B cell (primary cell): ENCODE measurements at regions not wholly inside any gene's neighbourhood (a gene's known extent, or its start where the extent isn't known, plus 50 kb on each side); places are given as distances from the start of the nearest gene placed in this dataset.

Experiments used
- ATAC-seq: fragments of 200-7000 bp; cut with Tn5 transposase; one replicate; pipeline ENCODE4 v1.10.0; 2021; ENCODE audit warnings: low read depth, mild to moderate bottlenecking, moderate number of reproducible peaks, moderate library complexity
- CTCF ChIA-PET: fragments of 350-600 bp; sonication (Branson Sonifier 250); formaldehyde crosslinking; loops from one replicate; lab custom pipeline; 2021; ENCODE audit warnings: antibody characterized with exemption, inconsistent platforms; lab: Charles Lee
- POLR2A ChIA-PET: fragments of 350-600 bp; sonication (Branson Sonifier 250); formaldehyde crosslinking; loops from one replicate; lab custom pipeline; 2021; ENCODE audit warnings: antibody characterized with exemption; lab: Charles Lee
- DNase-seq: peaks from one replicate; pipeline ENCODE4 v3.0.0; 2013
- H2AFZ ChIP-seq: 2 replicates; pipeline ENCODE4 v1.6.1; 2012; ENCODE audit warnings: mild to moderate bottlenecking, low read depth, low read length; ENCODE audit not compliant: insufficient read depth, poor library complexity, severe bottlenecking
- H3K27ac ChIP-seq, 2 donors: 1 replicate in 1 of 2; 2 replicates in 1 of 2; pipeline ENCODE4 v1.5.1; 2012 to 2013; ENCODE audit warnings: low read length in 2 of 2, mild to moderate bottlenecking in 2 of 2, moderate library complexity in 1 of 2
- H3K27me3 ChIP-seq, 4 experiments: fragments of 200-600 bp in 1 of 4; sonication (generic) in 1 of 4; replicated peaks in 1 of 4; 1 replicate in 2 of 4; 2 replicates in 2 of 4; pipeline versions ENCODE4 v1.6.1 to v1.7.0; 2013 to 2016; ENCODE audit warnings: low read length in 3 of 4, mild to moderate bottlenecking in 2 of 4, mixed read lengths in 1 of 4, moderate library complexity in 1 of 4; ENCODE audit not compliant: insufficient read depth in 4 of 4, control insufficient read depth in 3 of 4; ENCODE audit errors: control extremely low read depth in 1 of 4
- H3K36me3 ChIP-seq, 2 experiments: replicated peaks in 1 of 2; 1 replicate in 1 of 2; 2 replicates in 1 of 2; pipeline versions ENCODE4 v1.6.1 to v1.7.1; 2013; ENCODE audit warnings: low read length in 1 of 2; ENCODE audit not compliant: insufficient read depth in 2 of 2, control insufficient read depth in 1 of 2; ENCODE audit errors: control extremely low read depth in 1 of 2, extremely low read depth in 1 of 2
- H3K4me1 ChIP-seq, 2 donors: fragments of 200-600 bp in 1 of 2; sonication (generic) in 1 of 2; 1 replicate in 1 of 2; 2 replicates in 1 of 2; pipeline versions ENCODE4 v1.5.1 to v1.6.1; 2013 to 2017; ENCODE audit warnings: low read length in 2 of 2; ENCODE audit not compliant: control insufficient read depth in 2 of 2, insufficient read depth in 2 of 2
- H3K4me2 ChIP-seq: replicated peaks from 2 replicates; pipeline ENCODE3; 2012; ENCODE audit warnings: mild to moderate bottlenecking, low read depth, low read length; ENCODE audit not compliant: poor library complexity, severe bottlenecking
- H3K4me3 ChIP-seq, 5 experiments: fragments of 200-600 bp in 1 of 5; sonication (generic) in 1 of 5; 1 replicate in 3 of 5; 2 replicates in 2 of 5; pipeline versions ENCODE4 v1.5.1 to v1.7.0; 2011 to 2016; ENCODE audit warnings: low read length in 4 of 5, mild to moderate bottlenecking in 4 of 5, low read depth in 2 of 5, control low read depth in 1 of 5, moderate library complexity in 1 of 5; ENCODE audit not compliant: insufficient read depth in 1 of 5; ENCODE audit errors: control extremely low read depth in 1 of 5, extremely low read depth in 1 of 5
- H3K79me2 ChIP-seq: fragments of 200-600 bp; sonication (generic); one replicate; pipeline ENCODE4 v1.6.0; 2016; ENCODE audit warnings: low read length; ENCODE audit not compliant: control insufficient read depth, insufficient read depth
- H3K9ac ChIP-seq: fragments of 200-600 bp; sonication (generic); 2 replicates; pipeline ENCODE4 v1.6.1; 2017; ENCODE audit warnings: mild to moderate bottlenecking, low read length, moderate library complexity
- H3K9me3 ChIP-seq, 3 donors: one replicate each; pipeline versions ENCODE4 v1.6.1 to v1.7.1; 2013; ENCODE audit warnings: low read length in 2 of 3; ENCODE audit not compliant: control insufficient read depth in 2 of 3, insufficient read depth in 1 of 3; ENCODE audit errors: control extremely low read depth in 1 of 3
- H4K20me1 ChIP-seq: 2 replicates; pipeline ENCODE4 v1.6.0; 2012; ENCODE audit warnings: mild to moderate bottlenecking, low read length; ENCODE audit not compliant: insufficient read depth, control insufficient read depth, poor library complexity, severe bottlenecking
- H3K27ac Mint-ChIP-seq: one replicate; pipeline ENCODE4 v1.8.0; 2021; ENCODE audit warnings: mixed read lengths
- H3K27me3 Mint-ChIP-seq: one replicate; pipeline ENCODE4 v1.8.0; 2021; ENCODE audit warnings: mixed read lengths
- H3K4me1 Mint-ChIP-seq: one replicate; pipeline ENCODE4 v1.8.0; 2021; ENCODE audit warnings: mixed read lengths
- H3K4me3 Mint-ChIP-seq: one replicate; pipeline ENCODE4 v1.8.0; 2021; ENCODE audit warnings: mixed read lengths
- H3K9me3 Mint-ChIP-seq: one replicate; pipeline ENCODE4 v1.8.0; 2022; ENCODE audit warnings: mixed read lengths; ENCODE audit not compliant: insufficient read depth
- EZH2 ChIP-seq: IDR thresholded peaks from 2 replicates; pipeline ENCODE4 v1.6.1; 2012; ENCODE audit warnings: borderline replicate concordance, low read depth, mild to moderate bottlenecking, moderate library complexity, low read length; ENCODE audit not compliant: insufficient read depth, poor library complexity, severe bottlenecking
- WGBS: methylation state at CpG from one replicate; pipeline ENCODE4 v1.1.5; 2013; ENCODE audit warnings: missing lambda C conversion rate; ENCODE audit not compliant: insufficient coverage; 5-methylcytosine and 5-hydroxymethylcytosine counted together
- intact Hi-C: fragments of 100-400 bp; cut with micrococcal nuclease; formaldehyde crosslinking; loops from one replicate; pipeline ENCODE4 v1.10.0; 2022
- TF ChIP-seq, protein P1 (sequence below): fragments of 200-600 bp; IDR thresholded peaks from one replicate; pipeline ENCODE4 v1.8.0; 2022; ENCODE audit warnings: antibody characterized with exemption, mild to moderate bottlenecking

DNA sequence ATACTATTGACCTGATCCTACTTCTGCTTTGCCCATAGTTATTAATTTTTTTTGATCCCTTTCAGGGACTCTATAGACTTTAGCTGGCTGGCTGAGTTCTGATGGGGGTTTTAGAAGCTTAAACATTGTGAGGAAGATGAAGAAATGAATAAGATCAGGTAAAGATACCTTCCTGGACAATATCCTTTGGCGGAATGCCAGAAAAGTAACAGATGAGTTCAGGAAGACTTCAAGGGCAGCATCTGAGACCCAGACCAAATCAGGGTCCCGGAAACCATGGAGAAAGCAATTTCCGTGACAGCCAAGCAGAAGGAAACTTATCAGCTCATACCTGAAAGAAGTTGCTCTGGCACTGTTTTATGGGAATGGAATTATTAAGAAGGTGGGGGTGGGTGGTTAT lies 100.4 kb downstream of the XCL2 start:
- Mint-ChIP-seq H3K9me3 (no peaks in the 10 kb centered on the region), H3K27ac (no peak overlapping the region), H3K4me3 (no peak overlapping the region), H3K27me3 (peaks cover 37% of the 10 kb centered on the region), H3K4me1 (peaks cover 8% of the 10 kb centered on the region)
- no peak overlapping the region for H3K4me3 ChIP-seq
- ChIA-PET POLR2A (no interaction called here), CTCF (no interaction called here)
- ATAC-seq (no peak), DNase-seq (no peak)
- 100% methylated on average over 2 of the region's 3 CpGs for WGBS
- H3K4me1 ChIP-seq: peaks cover 0 to 2% of the 10 kb centered on the region in 2 donors
- H3K9ac ChIP-seq: no peak overlapping the region
- intact Hi-C loops: no loop called here
- no peaks in the 10 kb centered on the region for H3K36me3 ChIP-seq
- H3K79me2 ChIP-seq: no peaks in the 10 kb centered on the region
- TF ChIP-seq, protein P1, sequence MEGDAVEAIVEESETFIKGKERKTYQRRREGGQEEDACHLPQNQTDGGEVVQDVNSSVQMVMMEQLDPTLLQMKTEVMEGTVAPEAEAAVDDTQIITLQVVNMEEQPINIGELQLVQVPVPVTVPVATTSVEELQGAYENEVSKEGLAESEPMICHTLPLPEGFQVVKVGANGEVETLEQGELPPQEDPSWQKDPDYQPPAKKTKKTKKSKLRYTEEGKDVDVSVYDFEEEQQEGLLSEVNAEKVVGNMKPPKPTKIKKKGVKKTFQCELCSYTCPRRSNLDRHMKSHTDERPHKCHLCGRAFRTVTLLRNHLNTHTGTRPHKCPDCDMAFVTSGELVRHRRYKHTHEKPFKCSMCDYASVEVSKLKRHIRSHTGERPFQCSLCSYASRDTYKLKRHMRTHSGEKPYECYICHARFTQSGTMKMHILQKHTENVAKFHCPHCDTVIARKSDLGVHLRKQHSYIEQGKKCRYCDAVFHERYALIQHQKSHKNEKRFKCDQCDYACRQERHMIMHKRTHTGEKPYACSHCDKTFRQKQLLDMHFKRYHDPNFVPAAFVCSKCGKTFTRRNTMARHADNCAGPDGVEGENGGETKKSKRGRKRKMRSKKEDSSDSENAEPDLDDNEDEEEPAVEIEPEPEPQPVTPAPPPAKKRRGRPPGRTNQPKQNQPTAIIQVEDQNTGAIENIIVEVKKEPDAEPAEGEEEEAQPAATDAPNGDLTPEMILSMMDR: no peak
- TF ChIP-seq EZH2: no peak
- H4K20me1 ChIP-seq: no peaks in the 10 kb centered on the region
- no peak overlapping the region for H2AFZ ChIP-seq
- H3K4me2 ChIP-seq: no peak overlapping the region
- no peaks in the 10 kb centered on the region for H3K27me3 ChIP-seq
- H3K27ac ChIP-seq: no peak overlapping the region
- no peaks in the 10 kb centered on the region for H3K9me3 ChIP-seq

DNA sequence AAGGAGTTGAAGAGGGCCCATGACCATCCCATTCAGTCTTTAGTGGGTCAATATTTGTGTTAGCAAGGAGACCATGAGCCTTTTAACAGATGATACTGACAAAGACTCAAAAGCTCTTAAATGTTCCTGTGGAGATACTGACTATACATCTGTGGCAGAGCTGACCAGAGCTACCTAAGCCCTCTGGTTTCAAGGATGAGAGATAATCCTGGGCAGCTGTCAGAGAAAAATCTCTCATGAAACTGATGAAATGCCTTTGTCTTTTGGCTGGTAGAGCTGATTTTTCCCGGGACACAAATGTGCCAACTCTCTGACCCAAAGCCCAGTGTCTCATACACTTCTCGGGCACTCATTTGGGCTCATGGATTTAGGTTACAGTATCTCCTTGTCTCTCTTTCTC lies 100.9 kb downstream of the XCL2 start:
- ATAC-seq (no peak), DNase-seq (no peak)
- peaks cover 0 to 2% of the 10 kb centered on the region in 2 donors for H3K4me1 ChIP-seq
- no peaks in the 10 kb centered on the region for H3K9me3 ChIP-seq
- no peak overlapping the region for H2AFZ ChIP-seq
- POLR2A ChIA-PET: no interaction called here
- H3K27me3 Mint-ChIP-seq: peaks cover 40% of the 10 kb centered on the region
- 83% methylated on average over 1 of the region's 2 CpGs for WGBS
- CTCF ChIA-PET: interaction anchor here (1.2 kb wide), 1 partner anchor 100 kb away, joined by 3 read pairs; no protein-coding TSS in a partner anchor
- H3K36me3 ChIP-seq: no peaks in the 10 kb centered on the region
- peaks cover 8% of the 10 kb centered on the region for H3K4me1 Mint-ChIP-seq
- no peak overlapping the region for H3K4me3 Mint-ChIP-seq
- H3K4me2 ChIP-seq: no peak overlapping the region
- no peaks in the 10 kb centered on the region for H3K9me3 Mint-ChIP-seq
- no peak for TF ChIP-seq EZH2
- TF ChIP-seq, protein P1: no peak
- no peaks in the 10 kb centered on the region for H4K20me1 ChIP-seq
- intact Hi-C loops: no loop called here
- no peaks in the 10 kb centered on the region for H3K79me2 ChIP-seq
- H3K4me3 ChIP-seq: no peak overlapping the region
- H3K27ac Mint-ChIP-seq: no peak overlapping the region
- H3K27ac ChIP-seq: no peak overlapping the region
- no peak overlapping the region for H3K9ac ChIP-seq
- no peaks in the 10 kb centered on the region for H3K27me3 ChIP-seq
